Fibroblast of skin of left biceps (primary cell): ENCODE measurements at regions not wholly inside any gene's neighbourhood (a gene's known extent, or its start where the extent isn't known, plus 50 kb on each side); places are given as distances from the start of the nearest gene placed in this dataset.

Source experiments
- DNase-seq, 2 experiments: peaks; one replicate each; pipeline ENCODE4 v3.0.0-alpha.2; 2013; ENCODE audit warnings: low read depth in 2 of 2

DNA sequence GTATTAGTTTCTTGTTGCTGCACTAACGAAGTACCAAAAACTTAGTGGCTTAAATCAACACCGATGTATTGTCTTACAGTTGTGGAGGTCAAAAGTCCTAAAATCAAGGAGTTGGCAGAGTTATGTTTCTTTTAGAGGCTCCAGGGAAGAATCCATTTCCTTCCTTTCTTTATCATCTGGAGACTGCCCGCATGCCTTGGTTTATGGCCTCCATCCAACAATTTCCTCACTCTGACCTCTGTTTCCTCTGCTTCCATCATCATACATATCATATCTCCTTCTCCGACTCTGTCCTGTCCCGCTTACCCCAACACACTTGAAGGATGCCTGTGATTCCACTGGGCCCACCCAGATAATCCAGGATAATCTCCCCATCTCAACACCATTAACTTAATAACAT, 627.8 kb downstream of the KCNJ2 start:
- DNase-seq = no peak

GRCh38 chr17:70804161-70804560, 634.8 kb downstream of the KCNJ2 start:
- no peak for DNase-seq

- DNase-seq = no peak
Measured at GRCh38 chr17:70808596-70808995, 639.3 kb downstream of the KCNJ2 start.

DNA sequence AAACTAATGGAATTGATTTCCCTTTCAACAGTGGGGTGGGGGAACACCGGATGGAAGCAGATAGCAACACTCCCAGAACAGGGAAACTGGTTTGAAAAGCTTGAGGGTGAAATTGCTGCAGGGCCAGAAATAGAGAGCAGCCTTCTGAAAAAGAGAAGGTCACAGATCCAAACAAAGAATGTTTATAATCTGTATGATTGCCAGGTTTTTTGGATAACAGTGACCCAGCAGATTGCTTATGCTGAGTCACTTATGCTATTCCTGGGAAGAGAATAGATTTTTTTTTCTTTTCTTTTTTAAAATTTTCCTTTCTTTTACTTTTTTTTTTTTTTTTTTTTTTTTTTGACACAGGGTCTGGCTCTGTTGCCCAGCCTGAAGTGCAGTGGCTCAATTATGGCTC, 641.3 kb downstream of the KCNJ2 start:
- no peak for DNase-seq

GRCh38 chr17:70813355-70813930, 644.1 kb downstream of the KCNJ2 start:
- DNase-seq = no peak

GRCh38 chr17:70819183-70819582, 649.9 kb downstream of the KCNJ2 start:
- DNase-seq = no peak

DNA sequence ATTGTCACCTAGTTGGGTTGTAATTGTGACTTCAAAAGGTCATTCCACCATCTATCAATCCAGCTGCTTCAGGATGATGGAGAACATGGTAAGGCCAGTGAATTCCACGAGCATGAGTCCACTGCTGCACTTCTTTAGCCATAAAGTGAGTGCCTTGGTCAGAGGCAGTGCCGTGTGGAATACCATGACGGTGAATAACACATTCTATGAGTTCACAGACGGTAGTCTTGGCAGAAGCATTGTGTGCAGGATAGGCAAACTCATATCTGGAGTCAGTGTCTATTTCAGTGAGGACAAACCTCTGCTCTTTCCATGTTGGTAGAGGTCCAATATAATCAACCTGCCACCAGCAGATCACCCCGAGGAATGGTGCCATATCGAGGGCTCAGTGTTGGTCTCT, 650.9 kb downstream of the KCNJ2 start:
- no peak for DNase-seq

- no peak for DNase-seq
Measured at GRCh38 chr17:70825321-70826125, 656.2 kb downstream of the KCNJ2 start.

DNA sequence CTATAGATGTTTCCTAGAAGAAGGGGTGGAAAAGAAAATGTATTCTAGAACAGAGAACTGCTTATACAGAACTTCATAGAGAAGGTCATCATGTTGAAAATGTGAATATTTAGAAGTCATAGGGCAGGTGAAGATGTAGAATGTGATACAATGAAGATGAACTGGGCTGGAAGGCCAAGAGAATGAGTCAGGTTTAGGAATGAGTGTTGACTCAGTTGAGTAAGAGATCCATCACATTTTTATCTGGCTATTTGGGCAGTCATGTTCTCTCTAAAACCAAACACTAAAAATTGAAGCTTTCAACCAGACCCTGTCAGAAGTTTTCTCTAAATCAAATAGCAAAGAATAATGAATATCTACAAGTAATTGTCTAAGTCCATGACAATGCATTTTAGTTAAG, 660.5 kb downstream of the KCNJ2 start:
- DNase-seq = no peak

DNA sequence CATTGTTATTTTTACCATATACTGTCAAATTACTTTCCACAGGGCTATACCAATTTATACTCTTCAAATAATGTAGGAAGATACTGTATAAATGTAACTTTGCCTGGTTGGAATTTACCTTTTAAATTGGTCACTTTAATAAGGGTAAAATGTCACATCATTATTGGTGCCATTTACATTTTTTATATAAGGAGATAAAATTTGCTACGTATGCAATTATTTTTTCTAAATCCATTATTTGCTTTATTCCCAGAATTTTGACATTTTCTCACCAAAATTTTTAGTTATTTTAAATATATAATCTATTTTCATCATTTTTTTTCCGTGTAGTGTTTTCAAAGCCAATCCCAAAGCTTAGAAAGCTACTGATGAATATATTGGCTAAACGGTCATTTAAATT, 664.7 kb downstream of the KCNJ2 start:
- no peak for DNase-seq

- peak; percentile 32 to 34 for DNase-seq
Measured at GRCh38 chr17:70848785-70849184, 679.5 kb downstream of the KCNJ2 start.

- no peak for DNase-seq
Measured at GRCh38 chr17:70855401-70856054, 686.2 kb downstream of the KCNJ2 start.

DNA sequence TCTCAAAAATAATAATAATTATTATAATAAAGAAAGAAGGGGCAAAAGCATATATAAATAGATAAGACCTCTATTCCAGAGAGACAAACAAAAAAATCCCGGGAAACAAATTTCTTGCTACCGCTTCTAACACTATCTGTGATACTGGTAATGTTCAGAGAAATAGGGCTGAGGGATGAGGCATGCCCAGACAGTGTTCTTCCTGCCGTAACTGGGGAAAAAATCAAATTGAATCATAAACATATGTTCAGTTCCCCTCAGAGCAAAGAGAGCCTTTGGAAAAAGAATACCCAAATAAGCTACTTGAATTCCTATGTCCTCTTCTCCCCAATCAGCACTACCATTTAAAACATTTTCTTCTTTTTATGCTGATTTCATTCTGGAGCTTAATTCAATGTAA, 688.0 kb downstream of the KCNJ2 start:
- DNase-seq = no peak

DNA sequence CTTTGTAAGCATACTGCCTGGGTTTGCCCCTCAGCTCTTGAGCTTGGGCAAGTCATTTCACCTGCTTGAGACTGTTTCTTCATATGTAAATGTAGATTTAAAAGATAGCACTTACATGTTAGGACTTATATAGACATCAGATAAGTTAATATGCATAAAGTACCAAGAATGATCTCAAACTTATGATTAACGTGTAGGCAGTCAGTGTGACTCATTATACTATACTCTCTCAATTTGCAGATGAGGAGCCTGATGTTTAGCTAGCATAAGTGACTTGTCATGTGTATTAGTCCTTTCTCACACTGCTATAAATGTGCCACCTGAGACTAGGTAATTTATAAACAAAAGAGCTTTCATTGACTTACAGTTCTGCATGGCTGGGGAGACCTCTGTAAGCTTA, 690.5 kb downstream of the KCNJ2 start:
- DNase-seq = no peak

DNA sequence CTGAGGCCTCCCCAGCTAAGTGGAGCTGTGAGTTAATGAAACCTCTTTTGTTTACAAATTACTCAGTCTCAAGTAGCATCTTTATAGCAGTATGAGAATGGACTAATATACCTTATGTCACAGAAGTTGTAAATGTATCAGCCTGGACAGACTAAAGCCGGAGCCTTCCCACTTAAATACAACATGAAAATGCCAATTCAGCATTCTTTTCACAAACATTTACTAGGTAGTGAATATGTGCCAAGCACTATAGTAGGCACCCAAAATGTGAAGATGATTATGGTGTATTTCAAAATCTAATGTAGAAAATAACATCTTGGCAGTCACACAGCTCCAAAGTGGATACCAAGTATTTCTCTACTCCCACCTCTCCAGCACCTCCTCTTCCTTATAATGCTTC, 693.0 kb downstream of the KCNJ2 start:
- no peak for DNase-seq

DNA sequence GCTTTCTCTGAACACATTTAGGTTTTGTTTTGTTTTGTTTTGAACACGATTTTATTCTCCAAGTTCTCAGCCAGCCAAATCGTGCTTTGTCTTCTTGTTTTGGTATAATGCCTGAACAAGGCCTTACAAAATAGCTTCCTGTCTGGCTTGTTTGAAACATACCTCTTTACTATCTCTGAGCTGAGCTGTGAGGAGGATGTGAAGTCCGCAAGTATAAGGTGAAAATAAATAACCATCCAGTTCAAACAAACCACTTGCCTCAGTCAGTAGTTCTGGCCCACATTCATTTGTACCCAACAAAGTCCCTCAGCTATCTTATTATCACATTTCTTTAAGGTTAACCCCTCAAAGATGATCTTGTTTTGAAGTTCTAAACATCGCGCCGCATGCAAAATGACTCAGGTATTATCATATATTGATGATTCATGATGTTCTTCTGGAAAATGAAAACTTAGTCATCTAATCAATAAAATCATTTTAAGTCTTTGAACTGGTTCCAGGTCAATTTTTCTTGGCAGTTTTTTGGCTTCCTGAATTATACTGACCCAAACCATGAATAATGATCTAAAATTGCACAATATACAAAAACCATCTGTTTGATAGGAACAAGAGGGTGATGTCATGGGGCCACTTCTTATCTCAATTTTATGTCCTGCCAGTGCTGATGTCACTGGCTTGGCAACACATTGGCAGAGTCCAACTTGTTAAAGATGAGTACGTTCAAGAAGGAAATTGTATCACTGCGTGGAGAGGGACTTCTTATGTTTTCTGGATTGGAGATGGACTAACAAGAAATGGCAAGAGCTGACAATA, 694.3 kb downstream of the KCNJ2 start:
- DNase-seq = no peak

DNA sequence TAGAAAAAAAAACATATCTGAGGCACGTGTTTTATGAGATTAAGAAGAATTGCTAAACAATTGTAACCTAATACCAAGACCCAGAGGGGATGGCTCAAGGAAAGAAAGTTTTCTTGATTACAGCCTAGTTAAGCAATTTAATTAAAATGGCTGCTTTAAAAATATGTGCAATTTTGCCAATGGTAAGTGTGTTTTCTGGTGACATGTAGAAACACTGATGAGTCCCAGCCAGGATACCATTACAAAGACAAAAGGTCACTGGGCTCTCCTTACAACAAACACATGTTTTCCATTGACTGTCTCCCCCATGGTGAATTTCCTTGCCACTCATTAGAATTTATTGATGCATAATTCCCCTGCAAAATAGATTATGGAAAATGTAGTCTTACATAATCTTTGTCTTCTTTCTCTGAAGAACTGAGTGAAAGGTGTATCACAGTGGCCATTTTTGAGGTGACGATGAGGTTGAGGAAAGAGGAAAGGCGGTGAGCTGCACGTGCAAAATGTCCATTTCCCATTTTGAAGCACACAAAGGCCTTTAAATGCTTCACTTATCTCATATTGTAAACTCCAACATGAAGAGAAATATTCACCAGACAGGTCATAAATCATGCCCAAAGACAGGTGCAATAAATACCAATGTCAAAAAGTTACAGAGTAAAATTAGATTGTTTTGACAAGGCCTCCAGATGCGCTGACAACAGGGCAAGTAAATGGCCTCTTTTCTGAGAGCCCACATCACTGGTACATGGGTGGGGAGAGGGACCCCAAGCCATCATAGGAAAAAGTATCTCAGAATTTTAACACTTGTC, 696.9 kb downstream of the KCNJ2 start:
- DNase-seq = no peak

- no peak for DNase-seq
Measured at GRCh38 chr17:70868149-70868548, 698.8 kb downstream of the KCNJ2 start.

DNA sequence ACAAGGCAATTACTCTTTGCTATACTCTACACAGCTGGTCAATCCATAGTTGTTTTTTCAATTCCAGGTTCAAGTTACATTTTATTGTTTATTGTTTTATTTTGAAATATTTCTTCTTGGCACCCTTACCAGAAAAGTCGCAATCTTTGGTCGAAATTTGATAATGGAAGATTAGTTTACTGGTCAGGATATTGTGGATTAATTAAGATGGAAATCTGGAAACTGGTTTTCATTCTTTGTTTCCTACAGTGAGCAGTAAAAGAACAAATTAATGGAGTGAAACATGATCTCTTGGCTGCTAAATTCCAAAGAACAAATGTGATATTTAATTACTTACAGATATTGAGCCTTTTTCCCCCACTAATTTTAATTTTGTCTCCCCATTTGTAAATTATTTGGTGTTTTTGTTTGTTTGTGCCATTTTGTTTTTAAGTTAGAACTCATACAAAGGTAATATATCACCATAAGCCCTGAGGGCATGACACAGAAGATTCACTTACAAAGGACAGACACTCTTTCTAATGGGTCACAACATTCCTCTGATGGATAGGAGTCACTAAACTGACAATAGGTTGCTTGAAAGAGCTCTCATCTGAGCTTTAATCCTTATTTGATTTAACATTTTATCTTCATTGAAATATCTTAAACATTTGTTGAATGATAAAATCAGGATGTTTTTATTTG, 700.2 kb downstream of the KCNJ2 start:
- DNase-seq = no peak

GRCh38 chr17:70871180-70871818, 702.0 kb downstream of the KCNJ2 start:
- no peak for DNase-seq
